Cardiac fibroblast (primary cell): ENCODE measurements at regions not wholly inside any gene's neighbourhood (a gene's known extent, or its start where the extent isn't known, plus 50 kb on each side); places are given as distances from the start of the nearest gene placed in this dataset.
A peak's percentile ranks its signal among the peaks of the same experiment; 100 is the strongest.

Experiments
- DNase-seq, 2 donors: peaks; one replicate each; pipeline versions ENCODE4 v3.0.0 to v3.0.0-alpha.2; 2010; ENCODE audit warnings: low read depth in 2 of 2
- H3K4me3 ChIP-seq, 2 donors: replicated peaks in 1 of 2; 1 replicate in 1 of 2; 2 replicates in 1 of 2; pipeline ENCODE4 v1.5.1; 2011; ENCODE audit warnings: low read depth in 2 of 2, low read length in 2 of 2, mild to moderate bottlenecking in 2 of 2, moderate library complexity in 1 of 2
- TF ChIP-seq, protein P1 (sequence below): IDR thresholded peaks from one replicate; pipeline ENCODE4 v1.5.1; 2011; ENCODE audit warnings: low read depth, mild to moderate bottlenecking, low read length, inconsistent platforms

GRCh38 chr5:4086081-4086480, 490.4 kb downstream of the IRX1 start:
- H3K4me3 ChIP-seq = no peak overlapping the region
- no peak for DNase-seq
- TF ChIP-seq, protein P1, sequence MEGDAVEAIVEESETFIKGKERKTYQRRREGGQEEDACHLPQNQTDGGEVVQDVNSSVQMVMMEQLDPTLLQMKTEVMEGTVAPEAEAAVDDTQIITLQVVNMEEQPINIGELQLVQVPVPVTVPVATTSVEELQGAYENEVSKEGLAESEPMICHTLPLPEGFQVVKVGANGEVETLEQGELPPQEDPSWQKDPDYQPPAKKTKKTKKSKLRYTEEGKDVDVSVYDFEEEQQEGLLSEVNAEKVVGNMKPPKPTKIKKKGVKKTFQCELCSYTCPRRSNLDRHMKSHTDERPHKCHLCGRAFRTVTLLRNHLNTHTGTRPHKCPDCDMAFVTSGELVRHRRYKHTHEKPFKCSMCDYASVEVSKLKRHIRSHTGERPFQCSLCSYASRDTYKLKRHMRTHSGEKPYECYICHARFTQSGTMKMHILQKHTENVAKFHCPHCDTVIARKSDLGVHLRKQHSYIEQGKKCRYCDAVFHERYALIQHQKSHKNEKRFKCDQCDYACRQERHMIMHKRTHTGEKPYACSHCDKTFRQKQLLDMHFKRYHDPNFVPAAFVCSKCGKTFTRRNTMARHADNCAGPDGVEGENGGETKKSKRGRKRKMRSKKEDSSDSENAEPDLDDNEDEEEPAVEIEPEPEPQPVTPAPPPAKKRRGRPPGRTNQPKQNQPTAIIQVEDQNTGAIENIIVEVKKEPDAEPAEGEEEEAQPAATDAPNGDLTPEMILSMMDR = no peak

GRCh38 chr5:4087110-4087509, 491.5 kb downstream of the IRX1 start:
- TF ChIP-seq, protein P1 = no peak

DNA sequence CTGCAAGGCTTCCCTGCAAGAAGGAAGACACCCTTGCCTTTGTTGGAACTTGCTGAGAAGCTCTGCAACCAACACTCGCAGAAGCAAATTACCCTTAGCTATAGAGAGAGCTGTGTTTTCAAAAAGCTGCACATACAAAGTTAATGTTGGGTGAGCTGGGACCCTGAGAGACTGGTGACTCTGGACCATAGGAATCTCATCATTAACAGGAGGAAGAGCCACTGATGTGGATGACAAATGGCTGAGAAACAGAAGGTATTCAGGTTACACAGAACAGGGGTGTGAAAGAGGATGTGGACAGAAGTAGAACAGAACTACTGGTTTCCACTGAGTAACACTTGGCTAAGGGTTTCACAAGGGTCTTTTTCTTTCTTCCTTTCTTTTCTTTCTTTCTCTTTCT, 493.5 kb downstream of the IRX1 start:
- DNase-seq = no peak
- no peak overlapping the region for H3K4me3 ChIP-seq
- TF ChIP-seq, protein P1 = no peak

More at GRCh38 chr5:4087110-4087509, 491.5 kb downstream of the IRX1 start:
- DNase-seq = no peak
- no peak overlapping the region for H3K4me3 ChIP-seq

GRCh38 chr5:4093236-4093635, 497.6 kb downstream of the IRX1 start:
- no peak for DNase-seq
- H3K4me3 ChIP-seq = no peak overlapping the region
- TF ChIP-seq, protein P1 = no peak

GRCh38 chr5:4093970-4094369, 498.3 kb downstream of the IRX1 start:
- TF ChIP-seq, protein P1 = no peak
- no peak for DNase-seq
- no peak overlapping the region for H3K4me3 ChIP-seq

- TF ChIP-seq, protein P1 = no peak
- DNase-seq = no peak
- no peak overlapping the region for H3K4me3 ChIP-seq
These were observed 500.4 kb downstream of the IRX1 start for GRCh38 chr5:4095918-4096630.

DNA sequence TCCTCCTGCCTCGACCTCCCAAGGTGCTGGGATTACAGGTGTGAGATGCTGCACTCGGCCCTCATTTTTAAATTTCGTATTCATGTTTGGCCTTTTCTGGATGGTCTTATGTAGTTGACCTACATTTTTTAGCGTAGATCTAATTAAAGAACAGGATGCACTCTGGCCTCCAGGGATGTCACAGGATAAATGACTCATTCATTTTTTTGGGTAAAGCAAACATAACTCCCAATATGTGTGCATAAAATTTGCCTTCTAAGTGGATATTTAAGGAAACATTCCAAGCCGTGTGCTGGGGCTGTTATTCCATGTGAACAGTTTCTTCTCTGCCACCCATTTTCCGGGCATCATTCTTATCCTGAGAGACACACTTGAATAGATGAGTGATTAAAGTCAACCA, 501.6 kb downstream of the IRX1 start:
- DNase-seq = peak in 1 of 2 donors; percentile 36
- TF ChIP-seq, protein P1 = no peak

More for the DNA sequence above, 501.6 kb downstream of the IRX1 start:
- no peak overlapping the region for H3K4me3 ChIP-seq
